ENCODE measurements at regions not wholly inside any gene's neighbourhood (a gene's known extent, or its start where the extent isn't known, plus 50 kb on each side); places are given as distances from the start of the nearest gene placed in this dataset.
"Not testable (repeated sequence)": the region's sequence is repeated elsewhere in the genome, so short reads cannot be mapped to it uniquely, and the experiment has no call there.

- no peak overlapping the region for H3K27ac ChIP-seq (ENCODE audit: insufficient read depth in 1 of 2, low read depth in 1 of 2, low read length in 2 of 2, poor library complexity in 1 of 2, severe bottlenecking in 2 of 2)
- CTCF ChIA-PET = no interaction called here
Observed at GRCh38 chr16:29124828-29125227, 140.0 kb downstream of the LAT start.

GRCh38 chr16:29124162-29124561 is 139.3 kb downstream of the LAT start:
- H3K4me1 ChIP-seq (ENCODE audit: control extremely low read depth in 1 of 4, control insufficient read depth in 4 of 4, insufficient read depth in 4 of 4, low read length in 3 of 4) = peaks cover 0 to 14% (median 10%) of the 10 kb centered on the region in 4 experiments
- DNase-seq; POLR2A ChIA-PET; H3K36me3 ChIP-seq (ENCODE audit: control insufficient read depth in 4 of 4, insufficient read depth in 4 of 4, low read length in 3 of 4); CTCF ChIA-PET; H3K27me3 ChIP-seq (replicated peaks in 2 of 5; ENCODE audit: control insufficient read depth in 4 of 5, insufficient read depth in 5 of 5, low read length in 4 of 5); H3K9me3 ChIP-seq (ENCODE audit: control extremely low read depth in 1 of 5, control insufficient read depth in 4 of 5, insufficient read depth in 2 of 5, low read depth in 1 of 5, low read length in 4 of 5); H3K4me3 ChIP-seq (ENCODE audit: control insufficient read depth in 1 of 7, extremely low read depth in 1 of 7, insufficient read depth in 4 of 7, low read depth in 2 of 7, low read length in 6 of 7); H3K27ac ChIP-seq (ENCODE audit: insufficient read depth in 1 of 2, low read depth in 1 of 2, low read length in 2 of 2, poor library complexity in 1 of 2, severe bottlenecking in 2 of 2): not testable (repeated sequence)
- WGBS (ENCODE audit: insufficient coverage) = no CpG with 5 or more reads among the region's 7 CpGs

More at GRCh38 chr16:29124828-29125227, 140.0 kb downstream of the LAT start:
- Histone ChIP-seq H3K36me3 (ENCODE audit: control insufficient read depth in 4 of 4, insufficient read depth in 4 of 4, low read length in 3 of 4) (no peaks in the 10 kb centered on the region), H3K4me3 (ENCODE audit: control insufficient read depth in 1 of 7, extremely low read depth in 1 of 7, insufficient read depth in 4 of 7, low read depth in 2 of 7, low read length in 6 of 7) (no peak overlapping the region), H3K27me3 (replicated peaks in 2 of 5; ENCODE audit: control insufficient read depth in 4 of 5, insufficient read depth in 5 of 5, low read length in 4 of 5) (no peaks in the 10 kb centered on the region), H3K4me1 (ENCODE audit: control extremely low read depth in 1 of 4, control insufficient read depth in 4 of 4, insufficient read depth in 4 of 4, low read length in 3 of 4) (peaks cover 0 to 14% (median 10%) of the 10 kb centered on the region in 4 experiments), H3K9me3 (ENCODE audit: control extremely low read depth in 1 of 5, control insufficient read depth in 4 of 5, insufficient read depth in 2 of 5, low read depth in 1 of 5, low read length in 4 of 5) (no peaks in the 10 kb centered on the region)
- POLR2A ChIA-PET = no interaction called here
- no peak for DNase-seq
- 100% methylated on average over 3 of the region's 8 CpGs for WGBS (ENCODE audit: insufficient coverage)

- 97% methylated on average over 9 of the region's 11 CpGs for WGBS (ENCODE audit: insufficient coverage)
- H3K36me3 ChIP-seq (ENCODE audit: control insufficient read depth in 4 of 4, insufficient read depth in 4 of 4, low read length in 3 of 4); H3K9me3 ChIP-seq (ENCODE audit: control extremely low read depth in 1 of 5, control insufficient read depth in 4 of 5, insufficient read depth in 2 of 5, low read depth in 1 of 5, low read length in 4 of 5); POLR2A ChIA-PET; H3K4me1 ChIP-seq (ENCODE audit: control extremely low read depth in 1 of 4, control insufficient read depth in 4 of 4, insufficient read depth in 4 of 4, low read length in 3 of 4); DNase-seq; H3K27ac ChIP-seq (ENCODE audit: insufficient read depth in 1 of 2, low read depth in 1 of 2, low read length in 2 of 2, poor library complexity in 1 of 2, severe bottlenecking in 2 of 2); H3K4me3 ChIP-seq (ENCODE audit: control insufficient read depth in 1 of 7, extremely low read depth in 1 of 7, insufficient read depth in 4 of 7, low read depth in 2 of 7, low read length in 6 of 7); CTCF ChIA-PET; H3K27me3 ChIP-seq (replicated peaks in 2 of 5; ENCODE audit: control insufficient read depth in 4 of 5, insufficient read depth in 5 of 5, low read length in 4 of 5): not testable (repeated sequence)
Observed at GRCh38 chr16:29120680-29121079, 135.8 kb downstream of the LAT start.

- DNase-seq = peak in 2 of 3 donors; percentile 64 to 72
- Histone ChIP-seq H3K27ac (ENCODE audit: insufficient read depth in 1 of 2, low read depth in 1 of 2, low read length in 2 of 2, poor library complexity in 1 of 2, severe bottlenecking in 2 of 2) (peak overlapping the region in 1 of 2 experiments; percentile 4), H3K4me1 (ENCODE audit: control extremely low read depth in 1 of 4, control insufficient read depth in 4 of 4, insufficient read depth in 4 of 4, low read length in 3 of 4) (peaks cover 0 to 11% (median 8%) of the 10 kb centered on the region in 4 experiments), H3K36me3 (ENCODE audit: control insufficient read depth in 4 of 4, insufficient read depth in 4 of 4, low read length in 3 of 4) (peaks cover 4 to 15% (median 8%) of the 10 kb centered on the region in 4 experiments)
- POLR2A ChIA-PET; H3K27me3 ChIP-seq (replicated peaks in 2 of 5; ENCODE audit: control insufficient read depth in 4 of 5, insufficient read depth in 5 of 5, low read length in 4 of 5); CTCF ChIA-PET; H3K9me3 ChIP-seq (ENCODE audit: control extremely low read depth in 1 of 5, control insufficient read depth in 4 of 5, insufficient read depth in 2 of 5, low read depth in 1 of 5, low read length in 4 of 5); H3K4me3 ChIP-seq (ENCODE audit: control insufficient read depth in 1 of 7, extremely low read depth in 1 of 7, insufficient read depth in 4 of 7, low read depth in 2 of 7, low read length in 6 of 7): not testable (repeated sequence)
- WGBS (ENCODE audit: insufficient coverage) = 86% methylated on average over 7 of the region's 15 CpGs
Observed at GRCh38 chr16:29118301-29118957, 133.6 kb downstream of the LAT start.

- H3K9me3 ChIP-seq (ENCODE audit: control extremely low read depth in 1 of 5, control insufficient read depth in 4 of 5, insufficient read depth in 2 of 5, low read depth in 1 of 5, low read length in 4 of 5) = no peaks in the 10 kb centered on the region
- POLR2A ChIA-PET = no interaction called here
- no peak overlapping the region for H3K27ac ChIP-seq (ENCODE audit: insufficient read depth in 1 of 2, low read depth in 1 of 2, low read length in 2 of 2, poor library complexity in 1 of 2, severe bottlenecking in 2 of 2)
- WGBS (ENCODE audit: insufficient coverage) = 88% methylated on average over 7 of the region's 7 CpGs
- DNase-seq = no peak
- no peaks in the 10 kb centered on the region for H3K27me3 ChIP-seq (replicated peaks in 2 of 5; ENCODE audit: control insufficient read depth in 4 of 5, insufficient read depth in 5 of 5, low read length in 4 of 5)
- H3K36me3 ChIP-seq (ENCODE audit: control insufficient read depth in 4 of 4, insufficient read depth in 4 of 4, low read length in 3 of 4) = peaks cover 4 to 20% (median 10%) of the 10 kb centered on the region in 4 experiments
- CTCF ChIA-PET = no interaction called here
- H3K4me1 ChIP-seq (ENCODE audit: control extremely low read depth in 1 of 4, control insufficient read depth in 4 of 4, insufficient read depth in 4 of 4, low read length in 3 of 4) = peaks cover 0 to 11% (median 8%) of the 10 kb centered on the region in 4 experiments
- no peak overlapping the region for H3K4me3 ChIP-seq (ENCODE audit: control insufficient read depth in 1 of 7, extremely low read depth in 1 of 7, insufficient read depth in 4 of 7, low read depth in 2 of 7, low read length in 6 of 7)
Observed at GRCh38 chr16:29117631-29118030, 132.8 kb downstream of the LAT start.

GRCh38 chr16:29116980-29117379 is 132.1 kb downstream of the LAT start:
- 85% methylated on average over 8 of the region's 14 CpGs for WGBS (ENCODE audit: insufficient coverage)
- DNase-seq = no peak
- Histone ChIP-seq H3K27me3 (replicated peaks in 2 of 5; ENCODE audit: control insufficient read depth in 4 of 5, insufficient read depth in 5 of 5, low read length in 4 of 5) (no peaks in the 10 kb centered on the region), H3K27ac (ENCODE audit: insufficient read depth in 1 of 2, low read depth in 1 of 2, low read length in 2 of 2, poor library complexity in 1 of 2, severe bottlenecking in 2 of 2) (no peak overlapping the region), H3K4me3 (ENCODE audit: control insufficient read depth in 1 of 7, extremely low read depth in 1 of 7, insufficient read depth in 4 of 7, low read depth in 2 of 7, low read length in 6 of 7) (no peak overlapping the region), H3K9me3 (ENCODE audit: control extremely low read depth in 1 of 5, control insufficient read depth in 4 of 5, insufficient read depth in 2 of 5, low read depth in 1 of 5, low read length in 4 of 5) (no peaks in the 10 kb centered on the region), H3K4me1 (ENCODE audit: control extremely low read depth in 1 of 4, control insufficient read depth in 4 of 4, insufficient read depth in 4 of 4, low read length in 3 of 4) (peaks cover 0 to 11% (median 8%) of the 10 kb centered on the region in 4 experiments), H3K36me3 (ENCODE audit: control insufficient read depth in 4 of 4, insufficient read depth in 4 of 4, low read length in 3 of 4) (peaks cover 4 to 20% (median 10%) of the 10 kb centered on the region in 4 experiments)
- ChIA-PET POLR2A (no interaction called here), CTCF (no interaction called here)

GRCh38 chr16:29116207-29116606 is 131.4 kb downstream of the LAT start:
- Histone ChIP-seq H3K4me1 (ENCODE audit: control extremely low read depth in 1 of 4, control insufficient read depth in 4 of 4, insufficient read depth in 4 of 4, low read length in 3 of 4) (peaks cover 0 to 11% (median 8%) of the 10 kb centered on the region in 4 experiments), H3K36me3 (ENCODE audit: control insufficient read depth in 4 of 4, insufficient read depth in 4 of 4, low read length in 3 of 4) (peaks cover 4 to 20% (median 10%) of the 10 kb centered on the region in 4 experiments)
- H3K4me3 ChIP-seq (ENCODE audit: control insufficient read depth in 1 of 7, extremely low read depth in 1 of 7, insufficient read depth in 4 of 7, low read depth in 2 of 7, low read length in 6 of 7); H3K27me3 ChIP-seq (replicated peaks in 2 of 5; ENCODE audit: control insufficient read depth in 4 of 5, insufficient read depth in 5 of 5, low read length in 4 of 5); POLR2A ChIA-PET; H3K9me3 ChIP-seq (ENCODE audit: control extremely low read depth in 1 of 5, control insufficient read depth in 4 of 5, insufficient read depth in 2 of 5, low read depth in 1 of 5, low read length in 4 of 5); CTCF ChIA-PET; H3K27ac ChIP-seq (ENCODE audit: insufficient read depth in 1 of 2, low read depth in 1 of 2, low read length in 2 of 2, poor library complexity in 1 of 2, severe bottlenecking in 2 of 2); DNase-seq: not testable (repeated sequence)
- 96% methylated on average over 7 of the region's 12 CpGs for WGBS (ENCODE audit: insufficient coverage)

Measured in common myeloid progenitor, CD34-positive (primary cell).